ENCODE measurements at regions not wholly inside any gene's neighbourhood (a gene's known extent, or its start where the extent isn't known, plus 50 kb on each side); places are given as distances from the start of the nearest gene placed in this dataset.

- TF ChIP-seq CTCF (IDR thresholded peaks at IDR 0.05; ENCODE audit: extremely low read depth, low read depth, low read length) = no peak
- Histone ChIP-seq H3K4me1 (ENCODE audit: insufficient read depth, low read length) (no peaks in the 10 kb centered on the region), H4K20me1 (ENCODE audit: insufficient read depth, low read length) (no peaks in the 10 kb centered on the region), H2AFZ (ENCODE audit: low read length) (no peak overlapping the region), H3K27me3 (ENCODE audit: insufficient read depth, low read length) (no peaks in the 10 kb centered on the region), H3K4me2 (ENCODE audit: insufficient read depth, low read length) (no peak overlapping the region), H3K27ac (ENCODE audit: low read depth, low read length) (no peak overlapping the region), H3K79me2 (ENCODE audit: insufficient read depth, low read length) (no peaks in the 10 kb centered on the region), H3K4me3 (ENCODE audit: insufficient read depth, low read length) (no peak overlapping the region), H3K36me3 (ENCODE audit: insufficient read depth, low read length) (no peaks in the 10 kb centered on the region), H3K9me3 (ENCODE audit: low read depth, low read length) (no peaks in the 10 kb centered on the region)
- DNase-seq (ENCODE audit: insufficient read length, low spot score, missing footprints) = no peak
Observed at GRCh38 chr6:20038410-20039204, 173.7 kb downstream of the MBOAT1 start.

- H3K4me1 ChIP-seq (ENCODE audit: insufficient read depth, low read length) = no peaks in the 10 kb centered on the region
- no peak for TF ChIP-seq CTCF (IDR thresholded peaks at IDR 0.05; ENCODE audit: extremely low read depth, low read depth, low read length)
- H2AFZ ChIP-seq (ENCODE audit: low read length) = no peak overlapping the region
- DNase-seq (ENCODE audit: insufficient read length, low spot score, missing footprints) = no peak
- no peaks in the 10 kb centered on the region for H3K27me3 ChIP-seq (ENCODE audit: insufficient read depth, low read length)
- no peaks in the 10 kb centered on the region for H3K36me3 ChIP-seq (ENCODE audit: insufficient read depth, low read length)
- H3K4me3 ChIP-seq (ENCODE audit: insufficient read depth, low read length) = no peak overlapping the region
- H3K79me2 ChIP-seq (ENCODE audit: insufficient read depth, low read length) = no peaks in the 10 kb centered on the region
- no peak overlapping the region for H3K4me2 ChIP-seq (ENCODE audit: insufficient read depth, low read length)
- H3K27ac ChIP-seq (ENCODE audit: low read depth, low read length) = no peak overlapping the region
- no peaks in the 10 kb centered on the region for H4K20me1 ChIP-seq (ENCODE audit: insufficient read depth, low read length)
- no peaks in the 10 kb centered on the region for H3K9me3 ChIP-seq (ENCODE audit: low read depth, low read length)
Observed at GRCh38 chr6:20044883-20045282, 167.4 kb downstream of the MBOAT1 start.

Measured in osteoblast (primary cell).